Spleen (tissue), 11 donors: ENCODE measurements at regions not wholly inside any gene's neighbourhood (a gene's known extent, or its start where the extent isn't known, plus 50 kb on each side); places are given as distances from the start of the nearest gene placed in this dataset.

Experiments
- DNase-seq: peaks from one replicate; pipeline ENCODE4 v3.0.0-alpha.2; 2020
- H3K27ac ChIP-seq, 8 donors: fragments of 200-600 bp; sonication (generic) in 7 of 8; 1 replicate in 4 of 8; 2 replicates in 4 of 8; pipeline versions ENCODE4 v1.5.0 to v1.8.0; 2016 to 2021; ENCODE audit warnings: inconsistent platforms in 4 of 8, mild to moderate bottlenecking in 4 of 8, moderate library complexity in 1 of 8
- H3K27me3 ChIP-seq, 7 donors: fragments of 200-600 bp; sonication (generic) in 6 of 7; replicated peaks in 1 of 7; 1 replicate in 4 of 7; 2 replicates in 3 of 7; pipeline versions ENCODE4 v1.5.0 to v1.8.0; 2016 to 2021; ENCODE audit warnings: inconsistent platforms in 3 of 7, mild to moderate bottlenecking in 1 of 7
- H3K36me3 ChIP-seq, 6 donors: fragments of 200-600 bp; sonication (generic) in 5 of 6; 1 replicate in 4 of 6; 2 replicates in 2 of 6; pipeline versions ENCODE4 v1.5.0 to v1.8.0; 2016 to 2021; ENCODE audit warnings: inconsistent platforms in 2 of 6
- H3K4me1 ChIP-seq, 6 donors: fragments of 200-600 bp; sonication (generic) in 5 of 6; 1 replicate in 3 of 6; 2 replicates in 3 of 6; pipeline versions ENCODE4 v1.5.0 to v1.8.0; 2016 to 2021; ENCODE audit warnings: inconsistent platforms in 3 of 6
- H3K4me3 ChIP-seq, 8 donors: fragments of 200-600 bp; sonication (generic) in 7 of 8; 1 replicate in 4 of 8; 2 replicates in 4 of 8; pipeline versions ENCODE4 v1.5.0 to v1.8.0; 2016 to 2021; ENCODE audit warnings: inconsistent platforms in 4 of 8, mild to moderate bottlenecking in 4 of 8, moderate library complexity in 2 of 8
- H3K9me3 ChIP-seq, 8 donors: fragments of 200-600 bp; sonication (generic) in 7 of 8; 1 replicate in 4 of 8; 2 replicates in 4 of 8; pipeline versions ENCODE4 v1.5.0 to v1.8.0; 2016 to 2021; ENCODE audit warnings: inconsistent platforms in 4 of 8
- CTCF ChIP-seq, 11 experiments: fragments of 200-600 bp in 7 of 11; fragments of 450-650 bp in 4 of 11; sonication (generic) in 4 of 11; IDR thresholded peaks in 8 of 11; conservative IDR thresholded peaks in 3 of 11; 1 replicate in 7 of 11; 2 replicates in 4 of 11; pipeline versions ENCODE4 v1.4.0 to v1.8.0; 2016 to 2021; ENCODE audit warnings: antibody characterized with exemption in 11 of 11, inconsistent platforms in 4 of 11, mild to moderate bottlenecking in 1 of 11
- POLR2A ChIP-seq, 3 donors: fragments of 450-650 bp; IDR thresholded peaks; one replicate each; pipeline ENCODE4 v1.5.1; 2017; ENCODE audit warnings: antibody characterized with exemption in 3 of 3, mild to moderate bottlenecking in 1 of 3
- POLR2AphosphoS5 ChIP-seq, 3 donors: sonication (generic); formaldehyde crosslinking; IDR thresholded peaks; one replicate each; pipeline ENCODE4 v1.5.1; 2017; ENCODE audit warnings: antibody characterized with exemption in 3 of 3
- WGBS, 5 donors: extraction: QIAGEN DNeasy Blood & Tissue Kit in 3 of 5; methylation state at CpG; one replicate each; pipeline versions ENCODE4 v1.1.5 to v1.1.7; 2013 to 2018; 5-methylcytosine and 5-hydroxymethylcytosine counted together
- intact Hi-C: fragments of 100-400 bp; cut with DNase I; formaldehyde crosslinking; loops from one replicate; pipeline ENCODE4 v1.15.0; 2023; ENCODE audit warnings: low total_unique reads
- donor health status: healthy with polysubstance abuse.
- donor health status: DM: no; HTN: no; CAD: no; lungs with moderate emphysema.
- donor health status: DM: no; HTN: no; CAD: no.
- donor health status: Bipolar disorder and iron deficiency.
- donor health status: healthy.
- donor health status: DM: no; HTN: no; CAD: no.
- donor health status: DM: yes; HTN: yes; CAD: no.

GRCh38 chr17:6943406-6943805, 52.4 kb upstream of the ALOX12 start:
- intact Hi-C loops: no loop called here
- no peaks in the 10 kb centered on the region for H3K9me3 ChIP-seq
- WGBS, 5 donors: 36 to 66% (median 46%) methylated on average over 4 of the region's 4 CpGs

More at GRCh38 chr17:6943406-6943805, 52.4 kb upstream of the ALOX12 start:
- Histone ChIP-seq H3K36me3 (no peaks in the 10 kb centered on the region), H3K4me3 (no peak overlapping the region), H3K4me1 (peaks cover 0 to 33% (median 4%) of the 10 kb centered on the region in 6 donors), H3K27me3 (no peaks in the 10 kb centered on the region), H3K27ac (no peak overlapping the region)
- TF ChIP-seq POLR2A (IDR thresholded peaks at IDR 0.05) (no peak), POLR2AphosphoS5 (IDR thresholded peaks at IDR 0.05) (no peak), CTCF (IDR thresholded peaks at IDR 0.05 in 8 of 11, conservative IDR thresholded peaks at IDR 0.05 in 3 of 11) (no peak)
- no peak for DNase-seq
